Globus pallidus (tissue), 1 donor: ENCODE measurements at regions not wholly inside any gene's neighbourhood (a gene's known extent, or its start where the extent isn't known, plus 50 kb on each side); places are given as distances from the start of the nearest gene placed in this dataset.
"Not testable (repeated sequence)": the region's sequence is repeated elsewhere in the genome, so short reads cannot be mapped to it uniquely, and the experiment has no call there.

Experiments
- DNase-seq: peaks from one replicate; pipeline ENCODE4 v3.0.0-alpha.2; 2015; ENCODE audit warnings: low spot score

DNA sequence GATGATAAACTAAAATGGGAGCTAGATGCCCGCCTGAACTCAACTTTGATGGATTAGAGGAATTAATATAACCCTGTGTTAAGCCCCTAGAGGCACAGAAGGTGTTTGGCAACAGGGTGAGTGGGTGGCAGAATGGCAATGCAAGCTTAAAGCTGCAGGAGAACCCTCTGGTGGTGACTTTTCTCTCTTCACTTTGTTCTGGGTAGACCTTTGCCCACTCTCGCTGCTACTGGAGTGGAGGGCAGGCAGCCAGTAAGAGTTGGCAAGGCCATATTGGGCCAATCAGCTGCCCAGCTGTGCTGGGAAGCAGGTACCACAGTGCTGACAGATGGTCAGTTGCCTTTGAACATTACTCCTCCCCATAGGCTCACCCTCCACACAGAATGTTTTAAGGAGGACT is 468.2 kb downstream of the MMUT start:
- DNase-seq = no peak

DNA sequence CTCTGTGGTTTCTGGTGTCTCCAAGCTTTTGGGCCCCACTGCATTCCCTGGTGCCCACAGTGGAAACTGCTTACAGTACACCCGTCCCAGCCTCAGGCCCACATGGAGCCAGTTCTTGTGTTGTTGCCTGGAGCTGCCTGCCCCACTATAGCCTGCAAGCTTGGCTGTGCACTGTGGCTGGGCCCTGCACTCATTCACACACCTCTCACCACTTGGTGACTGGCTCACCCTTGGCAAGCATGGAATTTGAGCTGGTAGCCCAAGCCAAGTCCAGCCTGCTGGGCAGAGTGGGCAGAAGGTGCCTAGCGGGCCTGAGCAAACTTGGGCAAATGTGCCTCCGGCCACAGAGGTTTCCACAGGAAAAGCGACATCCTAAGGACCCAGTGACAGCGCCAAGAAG is 472.3 kb downstream of the MMUT start:
- no peak for DNase-seq

DNA sequence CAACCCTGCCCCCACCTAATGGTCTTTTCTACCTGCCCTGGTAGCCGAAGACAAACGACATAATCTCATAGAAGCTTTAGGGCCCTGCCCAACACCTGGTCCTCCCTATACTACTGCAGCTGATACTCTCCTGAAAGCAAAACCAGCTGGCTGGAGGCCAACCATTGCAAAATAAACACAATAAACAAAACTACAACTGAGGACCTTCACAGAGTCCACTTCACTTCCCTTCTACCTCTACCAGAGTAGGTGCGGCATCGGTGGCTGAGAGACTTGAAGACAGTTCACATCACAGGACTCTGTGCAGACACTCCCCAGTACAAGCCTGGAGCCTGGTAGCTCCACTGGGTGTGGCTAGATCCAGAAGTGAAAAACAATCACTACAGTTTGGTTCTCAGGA is 476.2 kb downstream of the MMUT start:
- DNase-seq = no peak

GRCh38 chr6:48986105-48986504 is 476.9 kb downstream of the MMUT start:
- DNase-seq = no peak

DNA sequence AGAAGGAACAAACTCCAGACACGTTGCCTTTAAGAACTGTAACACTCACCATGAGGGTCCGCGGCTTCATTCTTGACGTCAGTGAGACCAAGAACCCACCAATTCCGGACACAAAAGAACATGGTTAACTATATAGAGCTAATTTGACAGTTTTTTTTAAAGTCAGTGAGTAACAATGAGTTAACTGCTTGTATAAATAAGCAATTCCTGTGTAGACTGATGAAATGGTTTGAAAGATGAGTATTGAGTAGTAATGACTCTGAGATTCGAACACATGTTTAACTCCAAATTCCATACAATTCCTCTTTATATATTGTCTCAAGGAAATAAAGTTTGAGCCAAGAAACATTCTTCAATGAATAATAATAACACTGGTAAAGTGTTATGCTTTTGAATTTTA is 478.0 kb downstream of the MMUT start:
- no peak for DNase-seq

DNA sequence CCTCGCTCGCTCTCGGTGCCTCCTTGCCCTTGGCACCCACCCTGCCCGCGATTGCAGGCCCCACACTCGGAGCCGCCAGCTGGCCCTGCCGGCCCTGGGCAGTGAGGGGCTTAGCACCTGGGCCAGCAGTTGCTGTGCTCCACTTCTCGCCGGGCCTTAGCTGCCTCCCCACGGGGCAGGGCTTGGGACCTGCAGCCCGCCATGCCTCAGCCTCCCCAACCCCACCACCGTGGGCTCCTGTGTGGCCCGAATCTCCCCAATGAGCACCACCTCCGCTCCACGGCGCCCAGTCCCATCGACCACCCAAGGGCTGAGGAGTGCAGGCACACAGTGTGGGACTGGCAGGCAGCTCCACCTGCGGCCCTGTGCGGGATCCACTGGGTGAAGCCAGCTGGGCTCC is 479.1 kb downstream of the MMUT start:
- DNase-seq = not testable (repeated sequence)

DNA sequence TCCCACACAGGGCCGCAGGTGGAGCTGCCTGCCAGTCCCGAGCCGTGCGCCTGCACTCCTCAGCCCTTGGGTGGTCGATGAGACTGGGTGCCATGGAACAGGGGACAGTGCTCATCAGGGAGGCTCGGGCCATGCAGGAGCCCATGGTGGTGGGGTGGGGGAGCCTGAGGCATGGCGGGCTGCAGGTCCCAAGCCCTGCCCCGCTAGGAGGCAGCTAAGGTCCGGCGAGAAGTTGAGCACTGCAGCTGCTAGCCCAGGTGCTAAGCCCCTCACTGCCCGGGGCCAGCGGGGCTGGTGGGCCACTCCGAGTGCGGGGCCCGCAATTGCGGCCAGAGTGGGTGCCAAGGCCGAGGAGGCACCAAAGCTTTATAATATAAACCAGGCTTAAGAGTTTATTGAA is 479.7 kb downstream of the MMUT start:
- DNase-seq = no peak

GRCh38 chr6:48979806-48980205 is 483.2 kb downstream of the MMUT start:
- no peak for DNase-seq

- no peak for DNase-seq
Measured at GRCh38 chr6:48979085-48979484, 484.0 kb downstream of the MMUT start.

GRCh38 chr6:48978016-48978415 is 485.0 kb downstream of the MMUT start:
- no peak for DNase-seq

DNA sequence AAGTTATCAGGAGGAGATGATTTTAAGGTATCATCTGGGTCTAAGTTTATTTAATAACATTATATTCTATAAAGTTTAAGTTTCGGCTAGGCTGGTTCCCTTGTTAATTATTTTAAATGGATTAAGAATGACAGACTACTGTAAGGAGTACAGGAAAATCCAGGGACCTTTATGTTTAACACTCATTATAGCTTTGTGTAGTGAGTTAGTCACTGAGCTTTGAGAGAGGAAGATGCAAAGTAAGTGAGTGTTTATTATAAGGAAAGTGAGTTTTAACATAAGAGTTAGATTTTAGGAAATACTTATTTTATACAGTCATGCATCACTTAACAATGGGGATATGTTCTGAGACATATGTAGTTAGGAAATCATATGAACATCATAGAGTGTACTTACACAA is 485.5 kb downstream of the MMUT start:
- no peak for DNase-seq

DNA sequence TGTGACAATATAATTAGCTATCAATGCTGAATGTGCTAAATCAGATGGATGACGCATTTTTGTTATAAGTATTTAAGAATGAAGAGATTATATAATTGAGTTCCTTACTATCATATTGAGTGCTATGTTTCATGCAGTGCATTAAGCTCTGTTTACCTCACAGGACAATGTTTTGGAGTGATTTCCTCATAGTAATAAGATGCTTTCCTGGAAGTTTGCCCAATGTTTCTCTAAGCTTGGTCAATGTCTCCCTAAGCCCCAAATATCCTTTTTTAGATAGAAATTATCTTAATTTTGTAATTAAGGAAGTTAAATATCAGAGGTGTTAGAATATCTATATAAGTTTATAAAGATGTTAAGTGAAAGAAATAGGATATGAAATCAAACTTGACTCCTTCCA is 489.6 kb downstream of the MMUT start:
- DNase-seq = no peak

GRCh38 chr6:48961781-48962415 is 501.2 kb downstream of the MMUT start:
- DNase-seq = no peak

GRCh38 chr6:48959251-48960060 is 503.6 kb downstream of the MMUT start:
- DNase-seq = no peak

DNA sequence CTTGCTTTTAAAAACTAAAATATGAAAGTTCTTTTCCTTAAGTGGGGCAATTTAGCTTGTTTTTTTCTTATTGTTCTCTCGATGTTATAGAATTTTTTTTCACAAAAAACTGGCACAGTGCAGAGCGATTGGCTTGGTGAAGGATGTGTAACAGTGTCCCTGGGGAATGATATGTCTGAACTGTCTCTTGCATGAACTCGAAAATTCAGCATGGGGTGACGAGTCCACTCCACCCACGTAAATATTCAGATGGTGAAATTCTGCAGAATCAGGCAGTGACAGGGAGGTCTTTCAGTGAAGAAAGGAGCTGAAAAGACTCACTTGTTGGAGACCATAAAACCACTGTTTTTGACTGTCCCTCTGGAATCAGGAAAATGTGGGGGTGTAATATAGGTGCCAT is 505.3 kb downstream of the MMUT start:
- DNase-seq = no peak

DNA sequence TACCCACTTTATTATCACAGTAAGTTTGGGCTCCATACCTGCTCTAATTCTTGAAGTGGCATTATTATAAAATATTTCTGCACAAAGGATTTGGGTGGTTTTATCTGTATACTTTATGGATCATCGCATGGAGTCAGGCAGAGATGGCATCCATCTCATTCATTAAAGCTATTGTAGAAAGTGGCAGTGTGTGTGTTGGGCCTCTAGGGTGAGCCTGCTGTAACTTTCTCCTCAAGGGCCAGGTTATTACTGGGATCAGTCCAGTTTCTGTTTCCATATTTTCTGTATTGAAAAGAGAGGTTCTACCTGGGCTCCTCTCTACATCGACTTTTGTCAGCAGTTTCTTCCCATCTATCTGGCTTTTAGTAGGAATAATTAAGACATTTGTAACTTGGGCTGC is 511.1 kb downstream of the MMUT start:
- DNase-seq = no peak

- not testable (repeated sequence) for DNase-seq
Measured at GRCh38 chr6:48944276-48944675, 518.8 kb downstream of the MMUT start.

DNA sequence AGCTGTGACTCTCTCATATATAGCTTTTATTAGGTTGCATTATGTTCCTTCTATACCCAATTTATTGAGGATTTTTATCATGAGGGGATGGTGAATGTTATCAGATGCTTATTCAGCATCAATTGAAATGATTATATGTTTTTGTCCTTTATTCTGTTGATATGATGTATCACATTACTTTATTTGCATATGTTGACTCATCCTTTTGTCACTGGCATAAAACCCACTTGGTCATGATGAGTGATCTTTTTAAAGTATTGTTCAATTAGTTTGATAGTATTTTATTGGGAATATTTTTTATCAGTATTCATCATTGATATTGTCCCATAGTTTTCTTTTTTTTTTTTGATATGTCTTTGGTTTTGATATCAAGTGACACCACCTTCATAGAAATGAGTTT is 529.9 kb downstream of the MMUT start:
- DNase-seq = no peak

- no peak for DNase-seq
Measured at GRCh38 chr6:48928937-48929336, 534.1 kb downstream of the MMUT start.

DNA sequence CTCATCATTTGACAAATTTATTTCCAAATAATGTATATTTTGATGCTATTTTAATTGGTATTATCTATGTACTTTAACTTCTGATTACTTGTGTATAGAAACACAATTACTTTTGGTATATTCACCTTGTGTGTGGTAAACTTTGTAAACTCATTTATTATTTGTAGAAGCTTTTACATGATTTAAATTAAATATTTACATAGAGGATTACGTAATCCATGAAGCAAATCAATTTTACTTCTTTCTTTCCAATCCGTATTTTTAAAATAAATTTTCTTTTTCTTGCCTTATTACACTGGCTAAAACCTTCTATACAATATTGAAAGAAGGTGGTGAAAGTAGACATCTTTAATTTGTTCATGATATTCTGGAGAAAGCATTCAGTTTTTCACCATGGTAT is 540.2 kb downstream of the MMUT start:
- DNase-seq = no peak

GRCh38 chr6:48919555-48919954 is 543.5 kb downstream of the MMUT start:
- no peak for DNase-seq

DNA sequence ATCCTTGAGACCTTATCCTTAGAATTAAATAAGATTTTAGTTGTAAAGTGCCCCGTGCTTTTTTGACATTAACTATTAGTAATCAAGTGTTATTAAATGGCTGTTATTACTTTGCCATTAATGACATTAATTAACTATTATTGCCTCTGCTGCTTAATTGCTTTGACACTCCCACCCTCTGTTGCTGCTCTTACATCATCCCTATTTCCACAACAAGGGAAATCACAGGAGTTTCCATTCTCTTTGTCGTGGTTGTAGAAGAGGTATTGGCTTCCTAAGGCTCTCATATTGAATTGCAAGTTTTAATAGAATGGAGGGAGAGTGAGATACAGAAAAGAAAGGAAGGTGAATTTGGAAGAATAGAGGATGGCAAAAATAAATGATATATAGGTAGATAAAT is 545.8 kb downstream of the MMUT start:
- no peak for DNase-seq

GRCh38 chr6:48916607-48917006 is 546.4 kb downstream of the MMUT start:
- no peak for DNase-seq

GRCh38 chr6:48915591-48915990 is 547.5 kb downstream of the MMUT start:
- DNase-seq = no peak
